Skeletal muscle tissue (tissue), 3 donors: ENCODE measurements at regions not wholly inside any gene's neighbourhood (a gene's known extent, or its start where the extent isn't known, plus 50 kb on each side); places are given as distances from the start of the nearest gene placed in this dataset.

ENCODE experiments used
- H3K27ac ChIP-seq: one replicate; pipeline ENCODE4 v1.7.0; 2013; ENCODE audit warnings: mild to moderate bottlenecking, low read depth, low read length, inconsistent platforms
- H3K27me3 ChIP-seq, 3 donors: one replicate each; pipeline ENCODE4 v1.7.0; 2013; ENCODE audit warnings: low read length in 3 of 3; ENCODE audit not compliant: control insufficient read depth in 3 of 3, insufficient read depth in 3 of 3
- H3K36me3 ChIP-seq, 3 donors: one replicate each; pipeline ENCODE4 v1.7.0; 2013; ENCODE audit warnings: low read length in 3 of 3; ENCODE audit not compliant: control insufficient read depth in 3 of 3, insufficient read depth in 3 of 3
- H3K4me1 ChIP-seq, 3 donors: one replicate each; pipeline ENCODE4 v1.7.0; 2013; ENCODE audit warnings: low read length in 3 of 3, mild to moderate bottlenecking in 3 of 3; ENCODE audit not compliant: control insufficient read depth in 3 of 3, insufficient read depth in 3 of 3
- H3K4me3 ChIP-seq, 3 donors: one replicate each; pipeline ENCODE4 v1.7.0; 2013; ENCODE audit warnings: low read length in 3 of 3
- H3K9ac ChIP-seq, 3 donors: one replicate each; pipeline ENCODE4 v1.7.0; 2013; ENCODE audit warnings: low read length in 3 of 3, mild to moderate bottlenecking in 3 of 3, moderate library complexity in 2 of 3, low read depth in 1 of 3
- H3K9me3 ChIP-seq, 3 donors: one replicate each; pipeline ENCODE4 v1.7.0; 2013; ENCODE audit warnings: low read length in 3 of 3; ENCODE audit not compliant: control insufficient read depth in 3 of 3
- donor health status: Osteomylitis.

DNA sequence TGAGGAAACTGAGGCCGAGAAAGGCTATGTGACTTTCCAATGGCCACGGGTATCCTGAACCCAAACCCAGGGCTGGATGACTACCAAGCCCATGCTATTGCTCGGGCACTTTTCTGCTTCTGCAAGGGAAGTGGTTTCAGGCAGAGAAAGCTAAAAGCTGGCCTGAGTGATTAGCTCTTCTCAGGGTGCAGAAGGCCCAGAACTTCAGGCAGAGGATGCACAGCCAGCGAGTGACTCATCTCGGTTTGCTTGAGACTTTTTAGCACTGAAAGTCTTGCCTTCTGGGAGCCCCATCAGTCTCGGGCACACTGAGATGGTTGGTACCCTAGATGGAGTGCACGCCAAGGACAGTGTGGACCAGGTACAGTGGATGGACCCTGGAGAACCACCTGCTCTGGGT lies 129.5 kb upstream of the SDK2 start:
- Histone ChIP-seq H3K9me3 (no peaks in the 10 kb centered on the region), H3K4me1 (peaks cover 12 to 17% (median 15%) of the 10 kb centered on the region in 3 donors), H3K36me3 (no peaks in the 10 kb centered on the region), H3K9ac (no peak overlapping the region), H3K27me3 (peaks cover 0 to 22% (median 17%) of the 10 kb centered on the region in 3 donors), H3K27ac (no peak overlapping the region), H3K4me3 (no peak overlapping the region)

DNA sequence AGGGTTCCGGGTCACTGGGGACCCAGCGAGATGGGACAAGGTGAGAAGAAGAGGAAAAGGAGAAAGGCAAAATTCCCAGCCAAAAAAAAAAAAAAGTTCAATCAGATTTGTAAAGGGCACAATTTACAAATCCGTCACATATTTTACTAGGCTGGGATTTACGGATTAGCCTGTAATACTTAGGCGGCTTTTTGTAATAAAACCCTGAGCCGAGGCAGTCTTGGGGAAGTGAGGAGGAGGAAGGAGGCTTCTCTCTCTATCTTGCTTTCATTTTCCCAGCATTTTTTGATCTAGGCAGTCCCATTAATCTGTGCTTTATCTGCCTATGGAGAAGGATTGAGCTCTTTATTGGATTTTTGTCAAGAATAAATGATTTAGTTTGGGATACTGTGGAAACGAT lies 130.6 kb upstream of the SDK2 start:
- Histone ChIP-seq H3K9ac (no peak overlapping the region), H3K4me3 (no peak overlapping the region), H3K9me3 (no peaks in the 10 kb centered on the region), H3K27ac (no peak overlapping the region), H3K4me1 (peaks cover 12 to 17% (median 15%) of the 10 kb centered on the region in 3 donors), H3K36me3 (no peaks in the 10 kb centered on the region), H3K27me3 (peaks cover 0 to 21% (median 17%) of the 10 kb centered on the region in 3 donors)

DNA sequence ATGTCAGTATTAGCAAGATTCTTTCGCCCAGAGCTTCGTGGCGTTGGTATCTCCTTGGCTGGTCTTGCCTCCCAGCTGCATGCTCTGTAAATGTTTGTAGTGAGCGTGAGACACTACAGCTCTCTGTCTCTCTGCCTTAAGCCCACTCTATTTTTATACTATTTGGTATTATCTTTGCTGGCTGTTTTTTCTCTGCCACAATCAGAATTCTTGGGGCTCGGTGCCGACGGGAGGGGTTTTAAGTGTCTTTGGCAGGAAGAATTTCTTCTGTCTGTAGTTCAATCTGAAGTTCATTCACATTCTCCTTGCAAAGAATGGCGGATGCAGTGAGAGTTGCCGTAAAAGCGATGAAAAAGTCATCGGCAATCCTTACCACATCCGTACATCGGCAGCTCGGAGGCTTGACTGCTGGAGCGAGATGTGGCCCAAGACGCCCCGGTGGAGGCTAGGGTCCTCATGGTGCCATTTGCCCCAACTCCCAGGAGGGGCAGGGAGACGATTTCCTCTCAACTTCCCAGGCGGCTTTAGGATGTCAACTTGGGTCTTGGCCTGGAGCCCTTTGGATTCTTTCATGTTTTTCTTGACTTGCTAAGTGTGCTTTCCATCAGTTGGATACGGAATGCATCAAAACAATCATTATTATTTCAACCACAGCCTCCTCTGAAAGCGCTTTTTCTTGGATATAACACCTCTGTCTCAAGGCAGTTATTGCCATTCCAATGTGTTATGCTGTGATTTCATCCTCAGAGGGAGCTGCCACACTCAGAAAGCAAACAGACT lies 132.3 kb upstream of the SDK2 start:
- Histone ChIP-seq H3K4me1 (peaks cover 0 to 2% (median under 1%) of the 10 kb centered on the region in 3 donors), H3K9me3 (no peaks in the 10 kb centered on the region), H3K27ac (no peak overlapping the region), H3K4me3 (no peak overlapping the region), H3K9ac (no peak overlapping the region), H3K36me3 (no peaks in the 10 kb centered on the region), H3K27me3 (peaks cover 4 to 18% (median 17%) of the 10 kb centered on the region in 3 donors)

GRCh38 chr17:73777131-73777449 lies 132.8 kb upstream of the SDK2 start:
- Histone ChIP-seq H3K27me3 (peaks cover 5 to 18% (median 17%) of the 10 kb centered on the region in 3 donors), H3K27ac (no peak overlapping the region), H3K9ac (no peak overlapping the region), H3K4me3 (no peak overlapping the region), H3K36me3 (no peaks in the 10 kb centered on the region), H3K9me3 (no peaks in the 10 kb centered on the region), H3K4me1 (no peaks in the 10 kb centered on the region)

DNA sequence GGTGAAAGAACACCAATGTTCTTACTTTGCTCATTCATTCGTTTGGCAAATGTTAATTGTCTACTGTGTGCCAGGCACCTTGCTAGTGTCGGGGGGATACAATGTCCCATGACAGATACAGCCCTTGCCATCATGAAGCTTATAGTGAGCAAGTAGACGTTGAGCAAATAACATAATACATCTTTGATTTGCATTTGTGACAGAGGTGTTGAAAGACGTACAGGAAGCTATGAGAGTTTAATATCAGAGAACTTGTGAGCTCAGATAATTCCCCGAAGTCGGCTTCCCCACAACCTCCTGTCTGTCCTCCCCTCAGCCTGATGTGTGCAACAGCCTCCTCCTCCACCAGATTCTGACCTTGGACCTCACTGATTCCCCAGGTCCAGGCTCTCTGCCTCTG lies 138.0 kb upstream of the SDK2 start:
- no peak overlapping the region for H3K9ac ChIP-seq
- H3K27ac ChIP-seq, result no peak overlapping the region
- no peaks in the 10 kb centered on the region for H3K36me3 ChIP-seq
- H3K9me3 ChIP-seq, result no peaks in the 10 kb centered on the region
- H3K4me3 ChIP-seq, result no peak overlapping the region
- no peaks in the 10 kb centered on the region for H3K4me1 ChIP-seq
- peaks cover 45 to 48% (median 47%) of the 10 kb centered on the region in 3 donors for H3K27me3 ChIP-seq

DNA sequence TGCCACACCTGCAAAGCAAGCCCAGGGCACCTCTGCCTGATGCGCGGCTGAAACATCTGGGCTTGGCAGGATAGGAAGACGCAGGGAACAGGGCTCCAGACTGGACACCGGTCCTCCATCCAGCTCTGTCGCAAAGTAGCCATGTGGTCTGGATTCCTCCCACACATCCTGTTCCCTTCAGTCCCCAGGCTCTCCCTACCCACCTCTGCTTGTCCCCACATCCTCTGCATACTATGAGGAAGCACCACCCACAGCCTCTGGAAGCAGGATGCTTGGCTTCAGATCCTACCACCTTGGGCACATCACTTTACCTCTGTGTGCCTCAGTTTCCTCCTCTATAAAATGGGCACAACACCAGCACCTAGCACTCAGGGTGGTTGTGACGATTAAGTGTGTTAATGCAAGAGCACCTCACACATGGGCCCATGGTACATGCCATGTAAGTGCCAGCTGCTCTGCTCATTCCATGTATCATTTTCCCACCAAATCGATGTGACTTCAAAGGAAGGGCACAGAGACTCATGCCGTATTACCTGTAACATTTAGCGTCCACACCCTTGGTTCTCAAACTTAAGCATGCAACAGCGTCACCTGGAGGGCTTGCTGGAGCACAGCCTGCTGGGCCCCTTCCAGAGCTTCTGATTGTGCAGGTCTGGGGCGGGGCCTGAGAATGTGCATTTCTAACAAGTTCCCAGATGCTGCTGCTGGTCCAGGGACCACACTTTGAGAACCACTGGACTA lies 138.6 kb upstream of the SDK2 start:
- Histone ChIP-seq H3K4me3 (no peak overlapping the region), H3K9ac (no peak overlapping the region), H3K27ac (no peak overlapping the region), H3K4me1 (no peaks in the 10 kb centered on the region), H3K9me3 (no peaks in the 10 kb centered on the region), H3K36me3 (no peaks in the 10 kb centered on the region), H3K27me3 (peaks cover 45 to 51% (median 48%) of the 10 kb centered on the region in 3 donors)

DNA sequence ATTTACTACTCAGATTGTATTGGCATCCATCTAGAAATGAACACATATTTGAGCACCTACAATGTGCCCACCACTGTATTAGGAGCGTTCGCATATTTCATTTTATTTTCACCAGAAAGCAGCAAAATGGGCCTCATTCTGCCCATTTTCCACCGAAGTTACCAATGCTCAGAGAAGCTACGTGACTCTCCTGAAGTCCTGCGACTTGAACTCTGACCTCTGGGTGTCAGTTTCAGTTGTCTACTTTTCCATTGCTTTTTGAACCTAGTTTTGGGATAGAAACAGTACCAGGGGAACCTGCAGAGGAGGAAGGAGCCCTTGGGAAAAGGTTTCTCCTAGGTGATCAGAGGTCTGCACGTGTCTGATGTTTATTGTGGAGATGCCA lies 139.1 kb upstream of the SDK2 start:
- Histone ChIP-seq H3K9ac (no peak overlapping the region), H3K27ac (no peak overlapping the region), H3K36me3 (no peaks in the 10 kb centered on the region), H3K9me3 (no peaks in the 10 kb centered on the region), H3K4me1 (no peaks in the 10 kb centered on the region), H3K4me3 (no peak overlapping the region), H3K27me3 (peaks cover 45 to 52% (median 52%) of the 10 kb centered on the region in 3 donors)

DNA sequence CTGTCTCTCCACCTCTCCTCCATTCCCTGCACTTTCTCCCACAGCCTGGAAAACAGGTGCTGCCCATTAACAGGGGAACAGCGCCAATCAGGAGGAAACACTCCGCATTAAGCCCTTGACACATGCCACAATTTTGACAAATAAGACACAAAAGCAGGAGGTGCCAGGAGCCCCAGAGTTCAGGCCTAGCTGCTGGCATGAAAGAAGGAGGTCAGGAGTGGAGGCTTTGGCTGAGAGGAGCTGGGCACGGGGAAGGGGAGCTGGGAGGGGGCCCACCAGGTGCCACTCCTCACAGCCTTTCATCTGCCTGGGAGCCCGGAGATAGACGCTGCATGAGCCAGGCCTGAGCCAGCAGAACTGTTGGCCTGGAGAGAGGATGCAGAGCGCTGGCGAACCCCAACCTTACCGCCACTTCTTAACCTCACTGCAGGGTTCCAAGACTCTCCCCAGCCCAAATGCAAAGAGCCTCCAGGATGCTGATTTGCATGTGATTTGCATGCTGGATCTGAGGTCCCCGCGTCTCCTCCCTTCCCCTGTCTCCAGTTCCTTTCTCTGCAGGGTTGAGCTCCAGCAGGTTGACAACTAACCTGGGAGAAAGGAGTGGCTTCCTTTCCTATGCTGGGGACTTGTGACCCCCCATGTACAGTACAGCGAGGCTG lies 139.8 kb upstream of the SDK2 start:
- peaks cover 45 to 52% (median 50%) of the 10 kb centered on the region in 3 donors for H3K27me3 ChIP-seq
- H3K9me3 ChIP-seq, result no peaks in the 10 kb centered on the region
- H3K4me1 ChIP-seq, result no peaks in the 10 kb centered on the region
- H3K36me3 ChIP-seq, result no peaks in the 10 kb centered on the region
- no peak overlapping the region for H3K9ac ChIP-seq
- no peak overlapping the region for H3K4me3 ChIP-seq
- no peak overlapping the region for H3K27ac ChIP-seq

DNA sequence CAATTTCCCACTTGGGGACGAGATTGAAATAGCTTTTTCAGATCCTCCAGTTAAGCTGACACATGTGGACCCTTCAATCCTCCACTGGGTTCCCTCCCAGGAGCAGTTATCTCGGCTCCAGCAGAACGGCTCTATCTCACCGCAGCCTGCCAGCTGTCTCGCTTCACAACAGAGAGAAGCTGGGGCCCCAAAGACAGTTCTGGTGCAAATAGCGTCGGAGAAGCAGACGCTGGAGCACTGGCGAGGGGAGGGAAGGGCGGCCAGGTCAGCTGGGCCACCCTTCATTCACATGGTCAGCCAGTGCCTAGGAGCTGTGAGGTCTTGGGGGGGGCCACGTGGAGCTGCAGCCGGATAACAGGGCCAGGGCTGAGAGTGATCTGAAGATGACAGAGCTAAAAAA lies 141.3 kb upstream of the SDK2 start:
- Histone ChIP-seq H3K4me1 (no peaks in the 10 kb centered on the region), H3K9me3 (no peaks in the 10 kb centered on the region), H3K36me3 (no peaks in the 10 kb centered on the region), H3K27me3 (peaks cover 45 to 52% (median 51%) of the 10 kb centered on the region in 3 donors), H3K27ac (no peak overlapping the region), H3K4me3 (no peak overlapping the region), H3K9ac (no peak overlapping the region)
